ENCODE measurements at regions not wholly inside any gene's neighbourhood (a gene's known extent, or its start where the extent isn't known, plus 50 kb on each side); places are given as distances from the start of the nearest gene placed in this dataset.

GRCh38 chr15:81500081-81500480, 126.1 kb upstream of the TMC3 start:
- no peak for DNase-seq (ENCODE audit: low read depth)
- TF ChIP-seq CTCF (conservative IDR thresholded peaks at IDR 0.05; ENCODE audit: low read depth, low read length) = no peak
- no peak overlapping the region for H3K4me3 ChIP-seq (ENCODE audit: low read depth, low read length)

GRCh38 chr15:81498294-81498693, 124.3 kb upstream of the TMC3 start:
- TF ChIP-seq CTCF (conservative IDR thresholded peaks at IDR 0.05; ENCODE audit: low read depth, low read length) = no peak
- H3K4me3 ChIP-seq (ENCODE audit: low read depth, low read length) = no peak overlapping the region
- DNase-seq (ENCODE audit: low read depth) = no peak

- no peak for DNase-seq (ENCODE audit: low read depth)
- no peak overlapping the region for H3K4me3 ChIP-seq (ENCODE audit: low read depth, low read length)
- no peak for TF ChIP-seq CTCF (conservative IDR thresholded peaks at IDR 0.05; ENCODE audit: low read depth, low read length)
Measured at GRCh38 chr15:81497238-81497637, 123.2 kb upstream of the TMC3 start.

GRCh38 chr15:81495780-81496467, 121.9 kb upstream of the TMC3 start:
- H3K4me3 ChIP-seq (ENCODE audit: low read depth, low read length) = no peak overlapping the region
- no peak for TF ChIP-seq CTCF (conservative IDR thresholded peaks at IDR 0.05; ENCODE audit: low read depth, low read length)

GRCh38 chr15:81492969-81493645, 119.1 kb upstream of the TMC3 start:
- H3K4me3 ChIP-seq (ENCODE audit: low read depth, low read length) = no peak overlapping the region
- DNase-seq (ENCODE audit: low read depth) = no peak
- TF ChIP-seq CTCF (conservative IDR thresholded peaks at IDR 0.05; ENCODE audit: low read depth, low read length) = no peak

More at GRCh38 chr15:81495780-81496467, 121.9 kb upstream of the TMC3 start:
- DNase-seq (ENCODE audit: low read depth) = no peak

GRCh38 chr15:81492331-81492968, 118.4 kb upstream of the TMC3 start:
- no peak for DNase-seq (ENCODE audit: low read depth)
- H3K4me3 ChIP-seq (ENCODE audit: low read depth, low read length) = no peak overlapping the region
- TF ChIP-seq CTCF (conservative IDR thresholded peaks at IDR 0.05; ENCODE audit: low read depth, low read length) = no peak

Measured in epithelial cell of proximal tubule (primary cell).